ENCODE measurements at regions not wholly inside any gene's neighbourhood (a gene's known extent, or its start where the extent isn't known, plus 50 kb on each side); places are given as distances from the start of the nearest gene placed in this dataset.

DNA sequence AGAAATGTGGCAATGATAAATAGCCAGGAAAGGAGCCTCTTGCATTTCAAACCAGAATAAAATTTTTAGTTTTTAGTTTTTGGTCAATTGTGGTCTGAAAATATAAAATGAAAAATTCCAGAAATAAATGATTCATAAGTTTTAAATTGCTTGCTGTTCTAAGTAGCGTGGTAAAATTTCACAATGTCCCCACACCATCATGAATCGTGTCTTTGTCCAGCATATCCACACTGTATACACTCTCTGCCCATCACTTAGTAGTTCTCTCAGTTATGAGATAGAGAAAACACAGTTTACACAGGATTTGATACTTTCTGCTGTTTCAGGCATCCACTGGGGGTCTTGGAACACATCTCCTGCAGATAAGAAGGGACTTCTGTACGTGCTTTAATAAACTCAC, 783.9 kb downstream of the TSN start:
- Mint-ChIP-seq H3K27ac (ENCODE audit: unreplicated experiment) (no peak overlapping the region), H3K4me3 (ENCODE audit: unreplicated experiment) (no peak overlapping the region), H3K4me1 (ENCODE audit: low read depth) (no peaks in the 10 kb centered on the region), H3K27me3 (ENCODE audit: low read depth) (no peaks in the 10 kb centered on the region), H3K9me3 (ENCODE audit: low read depth) (peaks cover 4% of the 10 kb centered on the region), H3K36me3 (ENCODE audit: low read depth) (no peaks in the 10 kb centered on the region)
- no peak for DNase-seq (ENCODE audit: low spot score)
- TF ChIP-seq, protein P1, sequence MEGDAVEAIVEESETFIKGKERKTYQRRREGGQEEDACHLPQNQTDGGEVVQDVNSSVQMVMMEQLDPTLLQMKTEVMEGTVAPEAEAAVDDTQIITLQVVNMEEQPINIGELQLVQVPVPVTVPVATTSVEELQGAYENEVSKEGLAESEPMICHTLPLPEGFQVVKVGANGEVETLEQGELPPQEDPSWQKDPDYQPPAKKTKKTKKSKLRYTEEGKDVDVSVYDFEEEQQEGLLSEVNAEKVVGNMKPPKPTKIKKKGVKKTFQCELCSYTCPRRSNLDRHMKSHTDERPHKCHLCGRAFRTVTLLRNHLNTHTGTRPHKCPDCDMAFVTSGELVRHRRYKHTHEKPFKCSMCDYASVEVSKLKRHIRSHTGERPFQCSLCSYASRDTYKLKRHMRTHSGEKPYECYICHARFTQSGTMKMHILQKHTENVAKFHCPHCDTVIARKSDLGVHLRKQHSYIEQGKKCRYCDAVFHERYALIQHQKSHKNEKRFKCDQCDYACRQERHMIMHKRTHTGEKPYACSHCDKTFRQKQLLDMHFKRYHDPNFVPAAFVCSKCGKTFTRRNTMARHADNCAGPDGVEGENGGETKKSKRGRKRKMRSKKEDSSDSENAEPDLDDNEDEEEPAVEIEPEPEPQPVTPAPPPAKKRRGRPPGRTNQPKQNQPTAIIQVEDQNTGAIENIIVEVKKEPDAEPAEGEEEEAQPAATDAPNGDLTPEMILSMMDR (IDR thresholded peaks at IDR 0.05), result no peak

DNA sequence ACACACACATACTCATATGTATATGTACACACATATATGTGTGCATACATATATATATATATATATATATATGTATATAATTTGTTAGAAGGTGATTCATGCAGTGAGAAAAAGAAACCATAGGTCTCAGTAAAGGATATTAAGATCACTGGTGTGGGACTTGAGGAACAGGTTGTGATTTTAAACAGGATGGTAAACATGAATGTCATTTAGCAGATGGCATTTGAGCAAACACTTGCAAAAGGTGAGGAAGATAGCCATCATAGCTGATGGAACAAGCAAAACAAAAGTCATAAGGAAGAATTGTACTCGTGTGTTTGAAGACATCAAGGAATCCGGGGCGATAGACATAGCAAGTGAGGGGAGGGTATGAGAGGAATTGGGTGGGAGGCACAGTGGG, 784.5 kb downstream of the TSN start:
- peaks cover 4% of the 10 kb centered on the region for H3K9me3 Mint-ChIP-seq (ENCODE audit: low read depth)
- no peaks in the 10 kb centered on the region for H3K4me1 Mint-ChIP-seq (ENCODE audit: low read depth)
- no peak for DNase-seq (ENCODE audit: low spot score)
- TF ChIP-seq, protein P1 (IDR thresholded peaks at IDR 0.05), result no peak
- H3K36me3 Mint-ChIP-seq (ENCODE audit: low read depth), result no peaks in the 10 kb centered on the region
- no peak overlapping the region for H3K27ac Mint-ChIP-seq (ENCODE audit: unreplicated experiment)
- no peak overlapping the region for H3K4me3 Mint-ChIP-seq (ENCODE audit: unreplicated experiment)
- no peaks in the 10 kb centered on the region for H3K27me3 Mint-ChIP-seq (ENCODE audit: low read depth)

DNA sequence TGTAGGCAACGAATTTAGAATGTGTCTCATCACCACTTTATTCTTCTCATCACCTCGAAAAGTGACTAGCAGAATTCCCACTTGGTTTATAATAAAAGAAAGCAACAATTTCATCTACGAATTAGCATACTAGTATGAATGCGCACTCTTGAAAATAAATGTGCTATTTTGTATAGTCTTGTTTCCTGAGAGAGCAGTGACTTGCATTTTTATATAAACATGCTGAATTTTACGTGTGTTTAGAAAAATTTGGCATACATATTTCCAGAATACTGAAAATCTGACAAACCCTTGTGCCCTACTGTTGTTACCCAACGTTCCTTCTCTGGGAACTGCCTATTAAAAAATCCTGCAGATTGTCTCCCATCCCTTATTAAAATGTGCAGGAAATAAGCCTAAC, 786.8 kb downstream of the TSN start:
- Mint-ChIP-seq H3K4me3 (ENCODE audit: unreplicated experiment) (no peak overlapping the region), H3K9me3 (ENCODE audit: low read depth) (peaks cover 4% of the 10 kb centered on the region), H3K27me3 (ENCODE audit: low read depth) (no peaks in the 10 kb centered on the region), H3K4me1 (ENCODE audit: low read depth) (no peaks in the 10 kb centered on the region), H3K27ac (ENCODE audit: unreplicated experiment) (no peak overlapping the region), H3K36me3 (ENCODE audit: low read depth) (no peaks in the 10 kb centered on the region)
- TF ChIP-seq, protein P1 (IDR thresholded peaks at IDR 0.05), result no peak
- no peak for DNase-seq (ENCODE audit: low spot score)

DNA sequence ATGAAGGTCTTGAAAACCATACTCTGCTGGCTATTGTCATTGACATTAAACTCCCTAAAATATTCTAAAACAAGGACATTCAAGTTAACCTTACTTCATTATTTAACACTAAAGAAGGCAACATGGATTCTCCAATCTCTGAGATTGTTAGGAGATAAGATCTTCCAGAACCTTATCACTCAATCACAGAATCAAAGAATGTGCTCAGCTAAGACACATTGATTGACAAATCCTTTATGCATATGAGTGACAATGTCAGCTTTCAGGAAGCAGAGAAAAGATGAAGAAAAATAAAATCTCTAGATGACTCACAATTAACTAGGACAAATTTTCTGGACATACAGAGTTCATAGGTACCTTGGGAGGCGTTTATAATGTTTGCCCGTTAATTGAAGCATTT, 787.2 kb downstream of the TSN start:
- Mint-ChIP-seq H3K9me3 (ENCODE audit: low read depth) (peaks cover 4% of the 10 kb centered on the region), H3K4me3 (ENCODE audit: unreplicated experiment) (no peak overlapping the region), H3K27me3 (ENCODE audit: low read depth) (no peaks in the 10 kb centered on the region), H3K27ac (ENCODE audit: unreplicated experiment) (no peak overlapping the region), H3K36me3 (ENCODE audit: low read depth) (no peaks in the 10 kb centered on the region), H3K4me1 (ENCODE audit: low read depth) (no peaks in the 10 kb centered on the region)
- no peak for DNase-seq (ENCODE audit: low spot score)
- TF ChIP-seq, protein P1 (IDR thresholded peaks at IDR 0.05), result no peak

DNA sequence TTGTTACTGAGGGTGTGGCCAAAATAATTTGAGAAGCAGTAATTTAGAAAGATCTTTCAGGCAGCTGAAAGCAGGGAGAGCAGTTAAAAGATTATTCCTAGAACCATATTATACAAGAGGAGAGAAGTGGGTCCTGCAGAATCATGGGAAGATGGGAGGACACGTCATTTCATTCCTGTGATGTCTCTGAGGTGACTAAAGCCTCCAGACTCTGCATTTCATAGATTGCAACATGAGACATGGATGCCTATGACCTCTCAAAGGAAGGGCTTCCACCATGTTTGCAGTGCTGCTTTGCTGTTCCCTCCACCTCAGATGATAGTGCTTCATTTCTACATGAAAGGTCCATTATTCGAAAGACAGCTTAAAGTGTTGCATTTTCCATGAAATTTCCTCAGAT, 788.4 kb downstream of the TSN start:
- Mint-ChIP-seq H3K27me3 (ENCODE audit: low read depth) (no peaks in the 10 kb centered on the region), H3K4me1 (ENCODE audit: low read depth) (no peaks in the 10 kb centered on the region), H3K27ac (ENCODE audit: unreplicated experiment) (no peak overlapping the region), H3K36me3 (ENCODE audit: low read depth) (no peaks in the 10 kb centered on the region), H3K4me3 (ENCODE audit: unreplicated experiment) (no peak overlapping the region), H3K9me3 (ENCODE audit: low read depth) (peaks cover 4% of the 10 kb centered on the region)
- TF ChIP-seq, protein P1 (IDR thresholded peaks at IDR 0.05), result no peak
- DNase-seq (ENCODE audit: low spot score), result no peak

Data from chondrocyte (in vitro differentiated cells).